HG03460 (cell line): ENCODE measurements at regions not wholly inside any gene's neighbourhood (a gene's known extent, or its start where the extent isn't known, plus 50 kb on each side); places are given as distances from the start of the nearest gene placed in this dataset.

ENCODE experiments used
- ATAC-seq: cut with Tn5 transposase; IDR thresholded peaks from one replicate; pipeline ENCODE4 v1.9.1; 2021; ENCODE audit not compliant: unreplicated experiment

DNA sequence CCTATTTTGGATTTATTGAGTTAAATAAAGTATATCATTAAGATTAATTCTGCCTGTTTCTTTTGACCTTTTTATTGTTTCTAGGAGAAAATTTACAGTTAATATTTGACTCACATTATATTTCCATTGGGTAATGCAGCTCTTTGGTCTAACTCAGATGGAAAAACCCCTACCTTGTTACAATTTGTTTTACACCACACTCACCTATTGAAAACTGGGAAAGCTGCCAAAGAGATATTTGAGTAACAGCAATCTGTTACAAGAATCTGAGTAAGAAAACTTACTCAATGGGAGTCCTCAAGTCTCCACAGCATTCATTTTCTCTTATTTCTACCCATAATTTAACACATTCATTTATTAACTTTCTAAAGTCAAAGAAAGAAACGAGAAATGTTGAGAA is 108.0 kb upstream of the TLL1 start:
- ATAC-seq = no peak

DNA sequence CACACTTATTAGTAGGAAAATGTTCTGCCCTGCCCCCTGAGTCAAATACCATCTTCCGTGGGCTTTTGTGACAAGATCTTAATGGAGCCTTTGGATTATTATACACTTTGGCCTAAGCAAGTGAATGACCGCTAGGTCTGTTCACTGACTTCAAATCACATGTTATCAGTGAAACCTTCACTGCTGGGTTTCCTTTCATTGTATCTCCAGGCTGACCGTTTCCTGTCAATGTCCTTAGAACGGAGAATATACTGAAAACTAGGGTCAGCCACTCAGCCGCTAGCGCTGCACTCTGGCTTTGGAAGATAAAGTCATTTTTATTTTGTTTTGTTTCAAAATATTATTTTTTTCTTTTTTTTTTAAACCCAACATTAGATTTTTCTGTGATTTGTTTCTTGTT is 107.0 kb upstream of the TLL1 start:
- ATAC-seq = no peak

DNA sequence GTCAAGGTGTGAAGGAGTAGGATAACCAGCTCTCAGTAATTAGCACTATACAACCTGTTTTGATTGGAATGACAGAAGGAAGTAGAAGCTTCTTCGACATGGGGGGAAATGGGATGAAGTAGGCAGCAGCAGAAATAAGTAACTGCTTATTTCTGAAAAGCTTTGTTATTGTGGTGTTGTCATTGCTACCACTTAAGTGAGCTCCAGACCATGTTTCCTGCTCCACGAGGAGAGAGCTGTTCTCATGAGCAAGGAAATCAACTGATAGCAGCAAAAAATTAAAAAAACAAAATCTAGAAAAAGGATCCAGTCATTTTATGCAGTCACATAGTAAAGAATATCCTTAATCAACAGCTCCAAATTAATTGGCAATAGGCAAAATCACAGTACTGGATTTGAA is 106.1 kb upstream of the TLL1 start:
- no peak for ATAC-seq

DNA sequence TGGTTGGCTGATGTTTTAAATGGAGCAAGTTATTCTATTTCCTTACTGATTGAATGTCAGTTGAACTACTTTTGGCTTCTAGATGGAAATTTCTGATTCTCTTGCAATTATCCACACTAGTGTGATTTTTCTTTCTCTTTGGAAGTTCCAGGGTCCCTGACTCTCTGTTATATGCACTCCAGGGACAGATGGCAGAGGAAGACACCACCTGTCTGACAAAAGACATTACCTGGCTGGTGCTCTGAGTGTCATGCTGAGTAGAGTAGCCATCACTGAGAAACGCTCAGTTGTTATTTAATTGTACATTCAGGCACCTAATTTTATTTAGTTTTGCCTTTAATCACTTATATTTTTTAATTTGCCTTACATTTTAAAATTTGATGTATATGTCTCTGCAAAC is 105.4 kb upstream of the TLL1 start:
- ATAC-seq = no peak

DNA sequence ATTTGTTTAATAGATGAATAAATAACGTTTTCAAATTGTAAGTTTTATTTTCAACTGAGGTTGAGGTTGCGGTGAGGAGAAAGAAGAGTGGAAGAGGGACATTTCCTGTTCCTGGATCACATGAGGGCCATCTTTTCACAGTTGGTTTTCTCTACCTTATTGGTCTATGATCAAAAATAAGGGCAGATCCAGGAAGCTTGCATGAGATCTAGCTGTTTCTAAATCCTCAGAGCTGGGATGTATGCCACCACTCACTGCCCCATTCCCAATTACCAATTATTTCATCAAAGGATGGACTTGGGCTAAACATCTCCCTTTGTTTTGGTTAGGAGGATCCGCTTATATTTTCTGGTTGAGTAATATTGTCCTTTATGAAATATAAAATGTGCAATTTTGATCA is 104.8 kb upstream of the TLL1 start:
- ATAC-seq = no peak

DNA sequence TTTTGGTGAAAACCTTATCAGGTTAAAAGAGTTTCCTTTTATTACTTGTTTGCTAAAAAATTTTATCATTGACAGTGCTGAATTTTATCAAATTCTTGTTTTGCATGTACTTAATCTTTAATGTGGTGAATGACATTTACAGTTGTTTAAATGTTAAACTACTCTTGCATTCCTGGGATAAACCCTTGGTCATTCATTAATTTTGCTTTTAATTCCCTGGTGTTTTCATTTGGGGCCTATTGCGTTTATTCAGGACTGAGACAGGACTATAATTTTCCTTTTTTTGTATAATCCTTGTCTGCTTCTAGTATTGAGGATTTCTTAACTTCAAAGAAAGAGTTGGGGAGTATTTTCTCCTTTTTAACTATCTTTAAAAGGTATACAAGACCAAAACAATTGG is 98.7 kb upstream of the TLL1 start:
- ATAC-seq = no peak

DNA sequence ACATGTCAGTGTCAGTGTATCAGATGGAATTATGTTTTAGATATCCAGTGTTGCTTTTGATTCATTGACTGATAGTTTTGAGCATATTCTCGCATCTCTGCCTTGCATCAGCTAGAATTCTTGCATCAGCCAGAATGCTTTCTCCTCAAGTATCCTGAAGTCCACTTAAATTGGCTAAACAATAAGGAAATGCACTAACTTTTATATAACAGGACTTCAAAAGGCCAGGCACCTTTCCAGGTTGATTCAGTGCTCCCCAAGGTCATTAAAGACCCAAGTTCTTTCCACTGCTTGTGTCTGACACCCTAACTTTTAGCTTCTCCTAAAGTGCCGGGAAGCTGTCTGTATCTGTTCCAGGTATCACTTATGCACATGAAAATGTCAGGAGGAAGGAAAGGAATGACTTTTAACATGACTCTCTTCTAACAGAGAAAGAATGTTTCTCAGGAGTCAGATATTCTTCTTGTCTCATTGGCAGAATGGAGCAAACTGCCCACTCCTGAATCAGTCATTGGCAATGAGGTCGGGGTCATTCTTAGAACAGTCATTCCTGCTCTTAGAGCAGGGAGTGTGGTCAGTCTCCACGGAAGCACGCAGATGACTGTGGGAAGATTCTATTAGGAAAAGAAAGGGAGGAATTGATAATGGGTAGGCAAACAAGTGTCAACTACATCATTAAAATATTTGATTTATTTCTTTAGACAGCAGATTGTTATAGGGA is 92.9 kb upstream of the TLL1 start:
- ATAC-seq = no peak

DNA sequence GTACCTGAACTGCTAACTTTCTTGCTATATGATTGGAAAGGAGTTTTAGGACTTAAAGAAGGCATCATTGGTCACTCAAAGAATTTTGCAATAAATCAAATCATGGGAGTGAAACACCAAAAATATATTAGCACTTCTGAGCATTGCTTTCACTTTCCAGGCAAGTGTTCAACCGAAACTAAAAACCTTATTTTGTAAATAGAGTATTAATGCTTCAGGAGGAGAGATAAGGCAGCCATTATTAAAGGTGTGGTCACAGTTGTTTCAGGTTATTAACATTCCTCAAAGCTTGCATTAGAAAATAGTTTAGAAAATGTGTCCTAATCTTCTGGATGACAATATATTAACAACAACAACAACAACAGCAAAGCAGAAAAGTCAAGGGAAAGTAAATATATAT is 92.3 kb upstream of the TLL1 start:
- no peak for ATAC-seq

DNA sequence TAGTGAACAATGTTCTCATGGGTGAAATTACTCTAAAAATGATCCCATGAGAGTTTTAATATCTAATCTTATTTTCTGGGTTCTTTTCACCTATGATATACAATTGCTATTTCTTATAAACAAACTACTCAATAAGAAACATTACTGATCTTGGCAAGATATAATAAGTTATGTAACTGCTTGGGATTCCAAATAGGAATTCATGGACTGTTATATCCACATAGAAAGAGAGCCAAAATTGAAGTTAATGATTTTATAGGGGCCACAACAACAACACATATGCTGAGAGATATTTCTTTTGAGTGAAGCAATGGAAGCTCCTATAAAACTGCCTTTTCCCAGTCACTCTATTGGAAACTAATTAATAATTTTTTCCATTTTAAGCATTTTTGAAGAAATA is 90.4 kb upstream of the TLL1 start:
- ATAC-seq = no peak

DNA sequence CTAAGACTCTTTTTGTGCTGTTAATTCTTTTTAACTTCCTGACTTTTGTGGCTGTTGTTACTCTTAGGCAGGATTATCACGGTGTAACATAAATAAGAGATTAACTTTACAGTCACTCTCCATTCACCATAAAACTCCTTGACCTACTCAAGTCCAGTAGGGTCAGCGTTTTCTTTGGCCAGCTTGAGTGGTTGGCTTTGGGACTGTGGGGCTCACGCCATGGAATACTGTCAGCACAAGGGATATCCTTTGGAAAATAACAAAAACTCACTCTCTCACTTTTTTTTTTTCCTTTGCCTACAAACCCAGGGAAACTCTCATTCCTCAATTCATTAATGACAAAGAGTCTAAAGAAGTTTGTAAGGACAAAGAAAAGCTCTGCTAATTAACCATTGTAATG is 89.4 kb upstream of the TLL1 start:
- ATAC-seq = no peak

DNA sequence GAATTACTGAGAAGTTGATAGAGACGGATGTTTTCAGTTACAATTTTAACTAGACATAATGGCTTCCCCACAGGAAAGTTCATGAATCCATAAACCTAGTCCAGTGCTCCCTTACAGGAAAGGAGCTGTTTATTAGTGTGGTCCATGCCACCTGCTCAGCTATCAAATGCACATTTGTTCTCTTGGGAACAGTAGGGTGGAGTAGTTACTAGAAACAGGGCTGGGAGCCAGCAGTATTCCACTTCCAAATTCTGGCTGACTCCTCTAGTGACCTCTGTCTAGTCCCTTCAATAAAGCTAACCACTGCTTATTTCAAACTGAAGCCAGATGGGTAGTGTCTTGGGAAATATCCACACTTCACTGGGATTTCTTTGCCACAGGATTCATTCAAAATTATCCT is 88.4 kb upstream of the TLL1 start:
- ATAC-seq = no peak

DNA sequence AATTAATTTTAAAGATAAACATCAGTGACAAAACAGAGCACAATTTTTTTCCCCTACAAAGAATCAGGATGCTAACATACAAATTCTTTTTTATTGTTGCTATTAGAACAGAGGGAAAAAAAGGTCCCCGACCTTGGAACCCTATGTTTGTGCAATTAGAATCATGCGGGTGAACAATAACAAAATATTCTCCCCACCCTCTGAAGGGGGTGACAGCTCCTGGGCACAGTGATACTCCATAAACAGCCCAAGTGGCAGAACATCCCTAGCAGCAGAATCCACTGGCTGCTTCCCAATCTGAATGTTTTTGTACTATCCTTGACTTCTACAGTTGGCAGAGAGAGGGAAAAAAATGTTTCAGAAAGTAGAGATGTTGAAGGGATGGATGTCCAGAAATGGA is 87.7 kb upstream of the TLL1 start:
- ATAC-seq = no peak

DNA sequence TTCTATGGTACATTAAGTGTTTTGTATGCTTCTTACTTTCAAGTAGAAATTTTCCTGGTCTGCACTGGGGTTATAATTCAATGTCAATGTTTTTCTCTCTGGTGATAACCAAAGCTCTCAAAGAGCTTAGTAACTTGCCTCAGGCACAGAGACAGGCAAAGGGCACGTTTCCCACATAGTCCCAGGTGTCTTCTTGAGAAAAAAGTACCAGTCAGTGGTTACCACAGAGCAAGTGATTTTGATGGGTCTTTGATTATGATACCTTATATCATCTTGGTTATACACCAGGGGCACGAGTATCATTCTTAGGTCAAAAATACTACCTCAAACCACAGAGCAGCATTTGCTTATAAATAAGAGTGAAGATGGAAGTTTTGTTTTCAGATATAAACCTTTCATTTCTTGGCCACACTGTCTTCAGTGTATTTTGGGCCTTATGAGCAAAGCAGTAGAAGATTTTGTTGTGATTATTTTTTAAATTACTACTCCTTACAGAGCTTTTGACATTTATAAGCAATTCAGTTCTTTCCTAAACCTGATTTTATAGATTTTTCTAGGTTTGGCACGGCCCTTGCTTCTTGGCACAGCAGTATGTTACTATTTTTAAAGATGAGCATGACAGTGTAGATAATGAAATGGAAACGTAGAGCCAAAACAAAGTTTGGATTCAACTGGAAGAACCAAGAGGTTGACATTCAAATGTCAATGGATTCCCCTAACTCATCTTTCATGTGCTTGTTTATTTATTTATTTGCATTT is 85.3 kb upstream of the TLL1 start:
- ATAC-seq = no peak

DNA sequence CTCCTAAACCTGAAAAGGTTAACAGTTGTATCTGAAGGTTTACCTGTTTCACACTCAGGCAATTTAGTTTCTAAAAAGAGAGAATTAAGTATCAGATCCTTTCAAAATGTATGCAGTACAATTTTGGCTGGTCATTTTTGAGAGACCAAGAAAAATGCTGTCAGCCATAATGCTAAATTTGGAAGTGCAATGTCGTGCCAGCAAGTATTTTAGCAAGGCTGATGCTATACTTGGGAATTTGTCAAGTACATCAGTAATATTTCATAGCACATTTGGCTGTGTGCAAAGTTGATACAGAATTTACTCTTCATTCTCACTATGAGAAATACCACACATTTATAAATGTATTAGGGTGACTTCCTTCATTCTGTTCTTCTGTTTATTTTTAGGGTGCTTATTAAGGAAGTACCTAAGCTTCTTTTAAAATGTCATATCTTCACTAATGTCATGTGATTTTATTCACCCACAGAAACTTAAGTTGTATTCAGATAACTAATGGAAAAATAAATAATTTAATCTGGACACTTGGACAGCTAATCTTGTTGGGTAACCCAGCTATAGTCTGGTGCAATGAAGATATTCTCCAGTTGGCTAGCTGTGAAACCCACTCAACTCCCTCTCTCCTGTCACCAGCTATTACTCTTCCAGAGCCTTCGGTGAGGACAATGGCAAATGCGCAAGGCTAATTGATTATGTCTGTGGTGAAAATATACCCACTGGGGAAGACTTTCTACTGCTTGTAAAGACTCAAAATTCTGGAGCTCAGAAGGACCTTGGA is 84.2 kb upstream of the TLL1 start:
- ATAC-seq = no peak

DNA sequence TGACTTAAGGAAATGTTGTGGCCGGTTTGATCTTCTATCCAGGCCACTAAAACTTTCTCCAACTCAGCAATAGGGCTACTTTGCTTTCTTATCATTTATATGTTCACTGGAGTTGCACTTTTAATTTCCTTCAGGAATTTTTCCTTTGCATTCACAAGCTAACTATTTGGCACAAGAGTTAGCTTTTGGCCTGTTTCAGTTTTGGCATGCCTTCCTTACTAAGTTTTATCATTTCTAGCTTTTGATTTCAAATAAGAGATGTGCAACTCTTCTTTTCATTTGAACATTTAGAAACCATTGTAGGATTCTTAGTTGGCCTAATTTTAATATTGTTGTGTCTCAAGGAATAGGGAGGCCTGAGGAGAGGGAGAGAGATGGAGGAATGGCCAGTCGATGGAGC is 79.8 kb upstream of the TLL1 start:
- no peak for ATAC-seq

DNA sequence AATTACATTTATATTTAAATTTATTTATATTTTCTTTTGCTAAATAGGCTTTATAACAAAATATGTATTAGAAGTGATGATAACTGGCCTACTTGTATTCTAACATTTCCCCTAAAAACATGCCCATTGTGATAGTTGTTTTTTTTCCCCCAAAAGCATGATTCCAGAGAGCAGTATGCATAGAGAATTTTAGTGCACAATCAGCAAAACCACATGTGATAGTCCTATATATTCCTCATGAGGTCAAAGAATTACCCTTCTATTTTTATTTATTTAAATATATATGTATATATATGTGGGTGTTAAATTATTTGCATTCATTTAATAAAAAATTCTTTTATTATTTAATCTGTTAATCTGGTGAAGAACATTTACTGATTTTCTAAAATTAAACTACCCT is 78.2 kb upstream of the TLL1 start:
- ATAC-seq = no peak

DNA sequence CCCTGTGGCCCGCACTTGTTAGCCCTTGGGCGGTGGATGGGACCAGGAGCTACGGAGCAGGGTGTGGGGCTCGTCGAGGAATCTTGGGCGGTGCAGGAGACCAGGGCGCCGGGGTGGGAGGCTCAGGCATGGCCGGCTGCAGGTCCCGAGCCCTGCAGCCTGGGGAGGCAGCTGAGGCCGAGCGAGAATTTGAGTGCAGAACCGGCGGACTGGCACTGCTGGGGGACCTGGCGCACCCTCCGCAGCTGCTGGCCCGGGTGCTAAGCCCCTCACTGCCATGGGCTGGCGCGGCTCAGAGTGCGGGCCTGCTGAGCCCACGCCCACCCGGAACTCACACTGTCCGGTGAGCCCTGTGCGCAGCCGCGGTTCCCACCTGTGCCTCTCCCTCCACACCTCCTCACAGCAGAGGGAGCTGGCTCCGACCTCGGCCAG is 73.6 kb upstream of the TLL1 start:
- no peak for ATAC-seq

DNA sequence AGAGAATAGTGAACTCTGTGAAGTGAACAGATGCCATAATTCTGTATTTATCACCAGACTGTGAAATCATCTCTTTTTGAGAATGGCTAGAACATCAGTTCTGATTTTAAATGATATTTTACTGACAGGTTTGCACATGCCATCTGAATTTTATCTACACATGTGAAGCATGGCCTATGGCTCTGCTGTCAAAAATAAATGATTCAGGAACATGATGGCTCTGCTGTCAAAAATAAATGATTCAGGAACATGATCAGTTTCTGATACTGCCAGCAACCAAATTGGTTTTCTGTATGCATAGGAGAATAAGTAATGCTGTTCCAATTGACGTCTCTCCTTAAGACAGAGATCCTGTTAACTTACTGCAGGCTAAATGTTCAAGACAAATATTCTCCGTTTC is 70.6 kb upstream of the TLL1 start:
- ATAC-seq = no peak

DNA sequence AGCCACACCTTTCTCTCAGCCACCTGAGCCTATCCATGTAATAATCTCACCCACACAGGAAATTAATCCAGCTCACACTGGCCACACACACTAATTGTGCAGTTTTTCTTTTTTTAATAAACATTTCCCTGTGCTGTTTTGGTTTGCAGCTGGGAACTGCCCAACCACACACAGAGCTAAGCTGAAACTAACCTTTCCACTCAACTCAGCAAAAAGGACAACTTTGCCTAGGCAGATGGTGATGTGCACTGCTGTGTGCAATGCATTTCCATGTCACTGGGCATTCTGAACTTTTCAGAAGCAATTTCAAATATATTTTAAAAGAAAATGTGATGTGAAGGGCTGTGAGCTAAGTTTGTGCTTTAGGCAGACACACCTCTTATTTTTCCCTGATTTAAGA is 70.0 kb upstream of the TLL1 start:
- no peak for ATAC-seq

DNA sequence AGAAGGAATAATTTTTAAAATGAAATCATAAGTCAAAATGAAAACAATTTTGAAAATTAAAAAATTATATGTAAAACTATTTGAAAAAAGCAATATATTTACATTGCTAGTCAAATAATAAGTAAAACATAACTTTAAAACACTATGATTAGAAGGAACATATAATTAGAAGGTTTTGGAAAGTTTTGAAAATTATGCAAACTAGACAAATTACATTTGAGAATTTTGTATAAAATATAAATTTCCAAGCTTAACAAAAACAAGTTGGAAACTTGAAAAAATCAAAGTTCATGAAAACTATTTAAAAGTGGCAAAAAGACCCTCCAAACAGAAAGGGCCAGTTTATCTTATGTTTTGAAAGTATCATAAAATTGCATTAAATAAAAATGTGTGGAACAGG is 67.6 kb upstream of the TLL1 start:
- ATAC-seq = no peak

DNA sequence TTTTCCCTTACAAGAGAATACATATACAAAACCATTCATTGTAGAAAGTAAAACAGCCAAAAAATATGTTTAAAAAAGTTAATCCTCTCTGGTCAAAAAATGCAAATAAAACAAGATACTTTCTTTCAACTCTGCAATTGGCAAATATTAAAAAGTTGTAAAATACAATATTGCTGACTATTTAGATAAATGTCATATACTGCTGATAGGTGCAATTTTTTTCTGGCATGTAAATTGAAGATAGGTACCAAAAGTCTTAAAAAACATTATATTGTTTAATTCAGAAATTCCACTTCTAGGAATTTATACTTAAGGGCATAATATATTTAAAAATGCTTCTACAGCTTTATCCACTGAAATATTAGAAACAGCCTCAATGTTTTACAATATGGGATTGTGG is 66.4 kb upstream of the TLL1 start:
- ATAC-seq = no peak

DNA sequence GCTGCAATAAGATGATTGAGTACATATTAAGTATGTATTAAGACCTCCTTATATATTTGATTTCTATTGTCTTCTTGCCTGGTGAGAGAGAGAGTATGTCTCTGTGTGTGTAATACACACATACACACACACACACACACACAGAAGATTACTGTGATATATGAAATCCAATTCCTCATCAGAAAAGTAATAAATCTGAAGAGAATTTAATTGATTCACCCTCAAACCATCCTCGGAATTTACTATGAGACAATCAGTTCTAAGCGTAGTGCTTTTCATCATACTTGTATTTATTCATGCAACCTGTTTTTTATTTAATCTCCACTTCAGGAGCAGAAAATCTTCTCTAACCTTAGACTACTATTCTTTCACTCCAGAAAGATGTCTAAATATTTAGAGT is 62.3 kb upstream of the TLL1 start:
- ATAC-seq = no peak
